ENCODE measurements at regions not wholly inside any gene's neighbourhood (a gene's known extent, or its start where the extent isn't known, plus 50 kb on each side); places are given as distances from the start of the nearest gene placed in this dataset.
A peak's percentile ranks its signal among the peaks of the same experiment; 100 is the strongest.

GRCh38 chr1:11406845-11407244 lies 72.1 kb upstream of the DISP3 start (continued):
- TF ChIP-seq, protein P1, sequence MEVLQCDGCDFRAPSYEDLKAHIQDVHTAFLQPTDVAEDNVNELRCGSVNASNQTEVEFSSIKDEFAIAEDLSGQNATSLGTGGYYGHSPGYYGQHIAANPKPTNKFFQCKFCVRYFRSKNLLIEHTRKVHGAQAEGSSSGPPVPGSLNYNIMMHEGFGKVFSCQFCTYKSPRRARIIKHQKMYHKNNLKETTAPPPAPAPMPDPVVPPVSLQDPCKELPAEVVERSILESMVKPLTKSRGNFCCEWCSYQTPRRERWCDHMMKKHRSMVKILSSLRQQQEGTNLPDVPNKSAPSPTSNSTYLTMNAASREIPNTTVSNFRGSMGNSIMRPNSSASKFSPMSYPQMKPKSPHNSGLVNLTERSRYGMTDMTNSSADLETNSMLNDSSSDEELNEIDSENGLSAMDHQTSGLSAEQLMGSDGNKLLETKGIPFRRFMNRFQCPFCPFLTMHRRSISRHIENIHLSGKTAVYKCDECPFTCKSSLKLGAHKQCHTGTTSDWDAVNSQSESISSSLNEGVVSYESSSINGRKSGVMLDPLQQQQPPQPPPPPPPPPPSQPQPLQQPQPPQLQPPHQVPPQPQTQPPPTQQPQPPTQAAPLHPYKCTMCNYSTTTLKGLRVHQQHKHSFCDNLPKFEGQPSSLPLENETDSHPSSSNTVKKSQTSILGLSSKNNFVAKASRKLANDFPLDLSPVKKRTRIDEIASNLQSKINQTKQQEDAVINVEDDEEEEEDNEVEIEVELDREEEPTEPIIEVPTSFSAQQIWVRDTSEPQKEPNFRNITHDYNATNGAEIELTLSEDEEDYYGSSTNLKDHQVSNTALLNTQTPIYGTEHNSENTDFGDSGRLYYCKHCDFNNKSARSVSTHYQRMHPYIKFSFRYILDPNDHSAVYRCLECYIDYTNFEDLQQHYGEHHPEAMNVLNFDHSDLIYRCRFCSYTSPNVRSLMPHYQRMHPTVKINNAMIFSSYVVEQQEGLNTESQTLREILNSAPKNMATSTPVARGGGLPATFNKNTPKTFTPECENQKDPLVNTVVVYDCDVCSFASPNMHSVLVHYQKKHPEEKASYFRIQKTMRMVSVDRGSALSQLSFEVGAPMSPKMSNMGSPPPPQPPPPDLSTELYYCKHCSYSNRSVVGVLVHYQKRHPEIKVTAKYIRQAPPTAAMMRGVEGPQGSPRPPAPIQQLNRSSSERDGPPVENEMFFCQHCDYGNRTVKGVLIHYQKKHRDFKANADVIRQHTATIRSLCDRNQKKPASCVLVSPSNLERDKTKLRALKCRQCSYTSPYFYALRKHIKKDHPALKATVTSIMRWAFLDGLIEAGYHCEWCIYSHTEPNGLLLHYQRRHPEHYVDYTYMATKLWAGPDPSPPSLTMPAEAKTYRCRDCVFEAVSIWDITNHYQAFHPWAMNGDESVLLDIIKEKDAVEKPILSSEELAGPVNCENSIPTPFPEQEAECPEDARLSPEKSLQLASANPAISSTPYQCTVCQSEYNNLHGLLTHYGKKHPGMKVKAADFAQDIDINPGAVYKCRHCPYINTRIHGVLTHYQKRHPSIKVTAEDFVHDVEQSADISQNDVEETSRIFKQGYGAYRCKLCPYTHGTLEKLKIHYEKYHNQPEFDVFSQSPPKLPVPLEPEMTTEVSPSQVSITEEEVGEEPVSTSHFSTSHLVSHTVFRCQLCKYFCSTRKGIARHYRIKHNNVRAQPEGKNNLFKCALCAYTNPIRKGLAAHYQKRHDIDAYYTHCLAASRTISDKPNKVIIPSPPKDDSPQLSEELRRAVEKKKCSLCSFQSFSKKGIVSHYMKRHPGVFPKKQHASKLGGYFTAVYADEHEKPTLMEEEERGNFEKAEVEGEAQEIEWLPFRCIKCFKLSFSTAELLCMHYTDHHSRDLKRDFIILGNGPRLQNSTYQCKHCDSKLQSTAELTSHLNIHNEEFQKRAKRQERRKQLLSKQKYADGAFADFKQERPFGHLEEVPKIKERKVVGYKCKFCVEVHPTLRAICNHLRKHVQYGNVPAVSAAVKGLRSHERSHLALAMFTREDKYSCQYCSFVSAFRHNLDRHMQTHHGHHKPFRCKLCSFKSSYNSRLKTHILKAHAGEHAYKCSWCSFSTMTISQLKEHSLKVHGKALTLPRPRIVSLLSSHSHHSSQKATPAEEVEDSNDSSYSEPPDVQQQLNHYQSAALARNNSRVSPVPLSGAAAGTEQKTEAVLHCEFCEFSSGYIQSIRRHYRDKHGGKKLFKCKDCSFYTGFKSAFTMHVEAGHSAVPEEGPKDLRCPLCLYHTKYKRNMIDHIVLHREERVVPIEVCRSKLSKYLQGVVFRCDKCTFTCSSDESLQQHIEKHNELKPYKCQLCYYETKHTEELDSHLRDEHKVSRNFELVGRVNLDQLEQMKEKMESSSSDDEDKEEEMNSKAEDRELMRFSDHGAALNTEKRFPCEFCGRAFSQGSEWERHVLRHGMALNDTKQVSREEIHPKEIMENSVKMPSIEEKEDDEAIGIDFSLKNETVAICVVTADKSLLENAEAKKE (CRISPR knock-in tag; IDR thresholded peaks at IDR 0.05), result no peak

- Mint-ChIP-seq H3K27ac (no peak overlapping the region), H3K27me3 (ENCODE audit: insufficient read depth, low read depth, poor library complexity) (peaks cover 4% of the 10 kb centered on the region)
Measured at GRCh38 chr1:11407301-11407994, 71.5 kb upstream of the DISP3 start.

More at GRCh38 chr1:11407301-11407994, 71.5 kb upstream of the DISP3 start:
- Histone ChIP-seq H2AFZ (peak overlapping the region; percentile 43; the same call in 1 of the 2 replicates), H3K79me2 (replicated peaks; ENCODE audit: insufficient read depth) (no peaks in the 10 kb centered on the region), H3F3A (replicated peaks; ENCODE audit: low read depth) (no peaks in the 10 kb centered on the region), H3K36me3 (ENCODE audit: insufficient read depth) (no peaks in the 10 kb centered on the region; the same call in 1 of the 2 replicates), H4K20me1 (replicated peaks; ENCODE audit: insufficient read depth) (no peaks in the 10 kb centered on the region), H3K4me3 (no peak overlapping the region), H3K4me2 (no peak overlapping the region), H3K4me1 (ENCODE audit: insufficient read depth) (no peaks in the 10 kb centered on the region; the same call in 1 of the 2 replicates), H3K9me2 (ENCODE audit: insufficient read depth) (no peaks in the 10 kb centered on the region), H3K27ac (ENCODE audit: low read depth) (no peak overlapping the region), H3K27me3 (ENCODE audit: insufficient read depth) (no peaks in the 10 kb centered on the region)
- ATAC-seq (no peak), DNase-seq (ENCODE audit: low spot score) (no peak)
- peaks cover 14% of the 10 kb centered on the region for H3K9me3 Mint-ChIP-seq
- no peak overlapping the region for H3K4me3 Mint-ChIP-seq
- H3K36me3 Mint-ChIP-seq (ENCODE audit: low read depth), result peaks cover 6% of the 10 kb centered on the region; the same call in 2 of the 3 replicates
- peaks cover 8% of the 10 kb centered on the region; the same call in 2 of the 3 replicates for H3K4me1 Mint-ChIP-seq
- TF ChIP-seq, protein P1 (CRISPR knock-in tag; IDR thresholded peaks at IDR 0.05), result no peak
- TF ChIP-seq ETS1 (IDR thresholded peaks at IDR 0.05), result no peak

Data from GM23338 (cell line).